SW 1271 (cell line): ENCODE measurements at regions not wholly inside any gene's neighbourhood (a gene's known extent, or its start where the extent isn't known, plus 50 kb on each side); places are given as distances from the start of the nearest gene placed in this dataset.

ENCODE experiments used
- DNase-seq, 2 experiments: peaks; one replicate each; lab custom pipeline; 2025; lab: John Stamatoyannopoulos, UW

GRCh38 chr1:168782559-168783116 is 53.6 kb upstream of the DPT start:
- DNase-seq = no peak

- no peak for DNase-seq
These were observed 54.6 kb upstream of the DPT start for GRCh38 chr1:168783458-168784210.

DNA sequence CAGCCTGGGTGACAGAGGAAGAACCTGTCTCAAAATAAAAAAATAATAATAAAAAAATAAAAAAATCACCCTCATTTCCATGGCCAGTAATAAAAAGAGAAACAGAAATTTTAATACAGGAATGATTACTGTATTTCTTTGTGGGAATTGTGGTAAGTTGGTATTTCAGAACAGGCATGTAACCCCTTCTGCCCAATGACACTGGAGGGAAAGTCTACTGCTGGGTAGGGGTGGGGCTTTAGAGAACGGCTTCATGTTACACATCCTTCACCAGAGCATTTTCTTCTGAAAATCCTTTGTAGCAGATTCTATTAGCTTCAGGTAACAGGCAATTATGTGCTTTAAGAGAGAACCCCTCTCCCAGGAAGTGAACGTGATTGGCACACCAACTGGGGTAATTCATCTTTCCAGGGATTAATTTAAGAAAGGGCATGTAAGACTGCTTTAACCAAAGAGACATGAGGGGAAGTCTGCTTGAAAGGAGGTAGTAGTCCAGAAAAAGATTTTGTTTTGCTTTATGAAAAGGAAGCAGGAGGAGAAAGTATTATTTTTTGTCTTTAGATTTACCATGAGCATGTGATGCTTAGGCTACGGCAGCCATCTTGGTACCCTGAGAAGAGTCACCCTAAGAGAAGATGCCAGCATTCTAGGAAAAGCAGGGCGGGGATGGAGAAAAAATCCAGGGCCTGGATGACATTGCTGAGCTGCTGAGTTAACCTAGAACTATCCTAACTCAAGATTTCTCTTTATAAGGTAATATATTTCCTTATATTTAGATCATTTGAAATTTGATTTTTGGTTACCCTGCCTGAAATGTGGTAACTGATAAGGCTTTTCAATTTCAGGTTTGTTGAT is 57.7 kb upstream of the DPT start:
- DNase-seq = no peak

DNA sequence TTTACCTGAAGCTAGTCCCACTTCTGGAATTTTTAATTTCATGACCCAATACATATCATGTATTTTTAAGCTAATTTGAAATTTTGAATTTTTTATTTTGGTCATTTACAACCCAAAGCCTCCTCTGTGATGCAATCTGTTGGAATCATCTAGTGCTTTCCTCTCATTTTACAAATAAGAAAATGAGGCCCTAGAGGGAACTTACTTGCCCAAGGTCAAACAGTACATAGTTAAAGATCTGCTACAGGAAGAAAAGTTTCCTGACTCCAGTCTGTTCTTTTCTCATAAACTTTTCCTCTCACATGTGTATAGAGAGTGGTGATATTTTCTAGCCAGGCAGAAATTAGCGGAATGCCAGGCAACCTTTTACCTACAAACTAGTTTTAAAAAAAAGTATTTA is 59.3 kb upstream of the DPT start:
- no peak for DNase-seq

GRCh38 chr1:168789501-168789900 is 60.5 kb upstream of the DPT start:
- DNase-seq = no peak

DNA sequence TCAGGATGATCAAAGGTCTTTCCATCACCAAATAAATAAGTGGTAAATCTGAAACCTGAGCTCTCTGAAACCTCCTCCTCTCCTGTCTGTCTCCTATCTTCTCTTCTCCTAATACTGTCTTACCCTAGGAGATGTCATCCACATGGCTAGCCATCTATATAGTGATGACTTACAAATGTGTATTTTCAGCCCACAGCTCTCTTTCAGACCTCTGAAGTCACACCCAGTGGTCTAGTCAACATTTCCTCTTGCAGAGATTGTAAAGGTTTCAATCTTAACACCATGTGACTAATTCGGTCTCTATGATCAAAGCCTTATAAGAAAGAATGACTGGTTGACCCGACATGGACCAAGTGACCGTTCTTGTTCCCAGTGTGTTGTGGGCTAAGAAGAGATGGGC is 63.1 kb upstream of the DPT start:
- no peak for DNase-seq

GRCh38 chr1:168792592-168793125 is 63.7 kb upstream of the DPT start:
- no peak for DNase-seq

DNA sequence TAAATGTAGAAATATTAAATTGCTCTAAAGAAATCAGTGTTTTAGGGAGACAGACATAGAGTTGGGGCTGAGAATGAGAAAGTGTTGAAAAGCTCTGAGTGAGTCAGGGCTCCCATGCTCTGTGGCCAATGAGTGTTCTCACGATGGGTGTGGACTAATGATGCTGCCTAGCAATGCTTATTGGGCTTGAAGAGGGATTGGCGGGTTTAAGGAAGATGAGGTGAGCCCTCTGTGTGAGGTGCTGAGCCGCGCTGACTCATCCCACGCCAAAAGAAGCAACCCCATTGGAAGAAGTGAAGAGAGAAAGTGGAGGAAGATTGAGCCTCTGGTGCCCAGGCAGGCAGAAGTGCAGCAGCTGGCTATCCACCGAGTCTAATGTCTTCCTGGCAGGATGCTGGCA is 65.1 kb upstream of the DPT start:
- no peak for DNase-seq

DNA sequence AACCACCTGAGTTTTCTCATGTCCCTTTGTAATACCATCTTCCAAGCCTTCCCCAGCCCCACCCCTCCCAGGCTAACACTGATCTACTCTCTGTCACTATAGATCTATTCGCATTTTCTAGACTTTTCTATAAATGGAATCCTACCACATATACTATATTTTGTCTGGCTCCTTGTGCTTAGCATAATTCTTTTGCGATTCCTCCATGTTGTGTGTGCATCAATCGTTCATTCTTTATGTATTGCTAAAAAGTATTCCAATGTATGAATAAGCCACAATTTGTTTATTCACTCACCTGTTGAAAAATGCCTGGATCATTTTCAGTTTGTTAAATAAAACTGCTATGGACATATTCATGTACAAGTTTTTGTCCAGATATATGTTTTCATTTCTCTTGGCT is 66.7 kb upstream of the DPT start:
- no peak for DNase-seq

DNA sequence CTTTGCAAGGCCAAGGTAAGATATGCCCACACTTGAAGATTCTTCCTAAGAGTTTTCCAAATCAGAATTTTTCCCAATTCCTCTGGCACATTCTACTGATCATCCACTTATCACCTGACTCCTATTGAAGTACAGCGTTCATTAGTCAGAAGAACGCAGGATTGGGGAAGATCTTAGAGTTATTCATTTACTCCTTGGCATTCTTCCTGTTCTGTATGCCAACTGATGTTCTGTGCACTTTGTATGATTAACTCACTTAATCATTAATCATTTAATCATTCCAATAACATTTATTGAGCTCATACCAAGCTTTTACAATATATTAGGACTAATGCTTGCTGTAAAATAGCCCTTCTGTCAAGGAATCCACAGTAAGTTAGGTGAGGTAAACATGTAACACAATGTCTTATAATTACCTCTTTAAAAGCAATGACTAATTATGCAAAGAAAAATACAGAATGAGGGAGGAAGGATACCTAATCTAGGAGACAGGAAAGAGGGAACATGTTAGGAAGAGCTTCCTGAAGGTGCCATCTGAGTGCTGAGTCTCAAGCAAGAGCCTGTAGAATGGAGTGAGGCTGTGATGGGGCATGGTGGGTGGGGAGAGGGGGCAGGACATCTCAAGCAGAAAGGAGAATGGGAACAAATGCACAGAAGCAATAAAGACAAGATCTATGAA is 71.1 kb upstream of the DPT start:
- no peak for DNase-seq

- no peak for DNase-seq
These were observed 72.2 kb upstream of the DPT start for GRCh38 chr1:168801032-168801745.

DNA sequence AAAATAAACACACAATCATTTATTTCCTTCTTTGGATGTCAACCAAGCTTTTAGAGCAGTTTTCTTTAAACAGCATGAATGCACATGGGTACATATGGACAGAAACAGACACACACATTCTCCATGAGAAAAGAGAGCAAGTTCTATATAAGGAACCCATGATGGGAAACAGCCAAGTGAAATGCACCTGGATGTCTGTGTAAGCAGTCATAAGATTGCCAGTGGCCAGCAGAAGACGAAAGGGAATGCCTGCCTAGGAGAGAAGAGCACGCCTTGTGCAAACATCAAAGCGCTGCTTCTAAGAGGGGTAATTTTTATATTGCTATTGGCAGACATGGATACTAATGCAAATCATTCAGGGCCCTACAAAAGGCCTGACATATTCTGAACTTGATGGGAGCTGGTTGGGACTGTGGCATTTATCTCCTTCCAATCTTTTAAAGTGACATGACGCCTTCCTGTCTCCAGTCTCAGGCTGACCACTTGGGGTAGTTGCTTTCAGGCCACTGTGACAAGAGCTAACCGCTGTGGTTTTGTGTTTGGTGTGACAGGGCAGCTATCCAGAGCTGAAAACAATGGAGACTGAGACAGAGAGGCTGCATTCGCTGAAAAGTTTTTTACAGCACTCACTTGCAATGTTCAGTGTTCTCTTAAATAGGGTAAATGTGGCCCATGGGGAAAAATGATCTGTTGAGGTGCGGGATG is 75.0 kb upstream of the DPT start:
- DNase-seq = no peak

DNA sequence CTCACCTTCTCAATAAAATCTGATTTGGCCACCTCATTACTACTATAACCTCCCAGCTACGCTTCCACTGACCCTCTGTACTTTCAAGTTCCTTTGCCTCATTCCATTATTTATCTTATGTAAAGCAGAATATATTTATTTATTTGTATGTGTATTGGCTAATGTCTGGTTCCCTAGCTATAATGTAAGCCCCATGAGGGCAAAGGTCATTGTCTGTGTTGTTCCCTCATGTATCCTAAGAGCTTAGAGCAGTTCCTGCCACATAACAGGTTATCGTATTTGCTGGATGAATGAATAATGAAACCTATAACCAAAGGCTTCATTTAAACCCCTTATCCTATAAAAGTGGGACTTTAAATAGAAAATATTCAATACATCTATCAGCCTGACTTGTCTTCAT is 77.9 kb upstream of the DPT start:
- no peak for DNase-seq

GRCh38 chr1:168811176-168811575 is 82.2 kb upstream of the DPT start:
- DNase-seq = no peak

DNA sequence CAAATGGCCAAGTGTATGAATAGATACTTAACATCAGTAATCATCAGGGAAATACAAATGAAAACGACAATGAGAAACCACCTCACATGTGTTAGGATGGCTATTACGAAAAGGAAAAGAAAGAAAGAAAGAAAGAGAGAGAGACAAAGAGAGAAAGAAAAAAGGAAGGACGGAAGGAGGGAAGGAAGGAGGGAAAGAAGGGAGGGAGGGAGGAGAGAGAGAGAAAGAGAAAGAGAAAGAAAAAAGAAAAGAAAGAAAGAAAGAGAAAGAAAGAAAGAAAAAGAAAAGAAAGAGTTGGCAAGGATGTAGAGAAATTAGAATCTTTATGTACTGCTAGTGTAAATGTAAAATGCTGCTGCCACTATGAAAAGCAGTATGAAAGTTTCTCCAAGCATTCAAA is 90.7 kb upstream of the DPT start:
- no peak for DNase-seq

DNA sequence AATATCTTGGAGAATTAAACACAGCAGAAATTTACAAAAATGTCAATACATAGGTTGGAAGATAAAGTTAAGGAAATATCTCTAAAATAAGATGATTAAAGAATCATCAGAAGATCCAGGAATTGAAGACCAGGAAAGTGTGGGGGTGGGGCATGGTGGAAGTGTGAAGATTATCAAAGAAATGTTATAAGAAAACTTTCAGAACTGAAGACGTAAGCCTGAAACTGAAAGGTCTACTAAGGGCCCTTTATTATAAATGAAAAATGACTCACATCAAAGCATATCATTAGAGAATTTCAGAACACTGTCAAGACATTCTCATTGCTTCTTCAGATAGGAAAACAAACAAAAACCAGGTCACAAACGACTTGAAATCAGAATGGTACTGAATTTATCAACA is 92.4 kb upstream of the DPT start:
- no peak for DNase-seq

DNA sequence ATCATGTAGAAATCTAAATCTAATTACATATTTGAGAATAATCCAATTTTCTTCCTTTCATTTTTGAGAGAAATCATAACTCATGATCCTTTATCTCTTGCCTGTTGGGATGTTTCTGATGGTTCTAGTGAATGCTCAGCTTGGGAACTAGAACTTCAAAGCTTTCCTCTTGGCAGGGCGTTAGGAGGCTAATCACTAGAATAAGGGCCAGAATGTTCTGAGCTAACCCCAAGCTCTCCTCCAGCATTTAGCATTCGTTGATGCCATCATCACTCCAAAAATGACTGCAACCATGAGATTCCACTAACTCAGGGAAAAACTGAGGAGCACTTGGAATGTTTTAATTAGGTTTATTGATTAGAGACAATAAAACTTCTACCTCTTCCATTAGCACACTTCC is 93.9 kb upstream of the DPT start:
- no peak for DNase-seq

- no peak for DNase-seq
These were observed 95.0 kb upstream of the DPT start for GRCh38 chr1:168823988-168824387.

DNA sequence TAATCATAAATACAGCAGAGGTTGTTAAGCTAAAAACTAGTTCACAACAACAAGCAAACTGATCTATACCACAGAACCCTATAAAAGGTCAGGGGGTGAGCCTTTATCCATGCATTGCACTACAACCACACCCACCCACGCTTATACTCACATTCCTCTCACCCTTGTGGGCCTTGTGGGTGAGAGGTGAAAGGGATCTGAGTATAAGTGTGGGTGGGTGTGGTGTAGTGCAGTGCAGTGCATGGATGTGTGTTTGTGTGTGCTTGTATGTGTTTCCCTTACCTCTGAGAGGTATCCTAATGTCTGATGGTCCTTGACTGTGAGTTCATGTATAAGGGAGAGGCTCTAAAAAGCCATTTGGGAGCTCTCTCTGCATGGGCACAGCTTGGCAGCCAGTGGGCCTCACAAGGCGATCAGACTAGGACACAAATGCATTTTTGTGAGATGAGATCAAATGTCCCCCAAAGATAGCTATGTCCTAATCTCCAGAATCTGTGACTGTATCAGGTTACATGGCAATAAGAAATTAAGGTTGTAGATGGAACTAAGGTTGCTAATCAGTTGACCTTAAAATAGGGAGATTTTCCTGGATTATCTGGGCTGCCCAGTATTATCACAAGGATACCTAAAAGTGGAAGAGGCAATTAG is 95.5 kb upstream of the DPT start:
- no peak for DNase-seq

DNA sequence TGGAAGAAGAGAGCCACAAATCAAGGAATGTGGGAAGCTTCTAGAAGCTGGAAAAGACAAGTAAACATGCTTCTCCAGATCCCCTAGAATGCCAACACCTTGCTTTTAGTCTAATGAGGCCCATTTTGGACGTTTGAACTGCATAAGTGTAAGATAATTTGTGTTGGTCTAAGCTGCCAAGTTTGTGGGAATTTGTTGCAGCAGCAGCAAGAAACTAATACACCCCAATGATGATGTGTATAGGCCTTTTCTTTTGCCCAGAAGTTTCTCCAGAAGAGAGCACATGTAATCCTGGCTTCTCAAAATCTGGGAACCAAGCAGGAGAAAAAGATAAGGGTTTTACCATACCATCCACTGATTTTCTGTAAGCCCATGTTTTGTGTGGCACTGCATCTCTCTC is 96.1 kb upstream of the DPT start:
- no peak for DNase-seq

DNA sequence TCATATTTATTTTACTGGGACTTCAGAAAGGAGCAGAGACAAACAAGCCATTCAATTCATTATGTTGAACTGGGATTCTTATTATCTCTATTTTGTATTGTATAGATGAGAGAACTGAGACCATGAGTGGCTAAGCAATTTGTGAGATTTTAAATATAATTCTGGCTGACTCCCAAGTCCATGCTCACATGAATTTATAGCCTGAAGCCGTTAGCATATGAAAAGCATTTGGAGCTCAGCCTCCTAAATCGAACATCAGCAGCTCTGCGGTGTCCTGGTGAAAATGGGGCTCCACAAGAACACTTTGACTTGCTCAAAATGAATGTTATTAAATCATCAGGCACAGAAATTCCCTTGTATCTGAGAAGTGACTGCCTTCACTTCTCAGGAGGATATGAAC is 96.8 kb upstream of the DPT start:
- no peak for DNase-seq
